Hematopoietic multipotent progenitor cell treated with erythropoietin and hydrocortisone succinate and interleukin-3 and kit ligand, for 4 days (in vitro differentiated cells): ENCODE measurements at regions not wholly inside any gene's neighbourhood (a gene's known extent, or its start where the extent isn't known, plus 50 kb on each side); places are given as distances from the start of the nearest gene placed in this dataset.

Experiments
- DNase-seq: peaks from one replicate; pipeline ENCODE4 v3.0.0-alpha.2; 2015

GRCh38 chr3:190721330-190721729, 141.2 kb downstream of the GMNC start:
- no peak for DNase-seq

GRCh38 chr3:190718671-190719070, 143.8 kb downstream of the GMNC start:
- DNase-seq = no peak

GRCh38 chr3:190718097-190718496, 144.4 kb downstream of the GMNC start:
- DNase-seq = no peak

- no peak for DNase-seq
Measured at GRCh38 chr3:190716961-190717360, 145.5 kb downstream of the GMNC start.

GRCh38 chr3:190716211-190716610, 146.3 kb downstream of the GMNC start:
- no peak for DNase-seq

GRCh38 chr3:190710723-190711122, 151.8 kb downstream of the GMNC start:
- DNase-seq = no peak

- no peak for DNase-seq
Measured at GRCh38 chr3:190709351-190709773, 153.1 kb downstream of the GMNC start.
